ENCODE measurements at regions not wholly inside any gene's neighbourhood (a gene's known extent, or its start where the extent isn't known, plus 50 kb on each side); places are given as distances from the start of the nearest gene placed in this dataset.

DNA sequence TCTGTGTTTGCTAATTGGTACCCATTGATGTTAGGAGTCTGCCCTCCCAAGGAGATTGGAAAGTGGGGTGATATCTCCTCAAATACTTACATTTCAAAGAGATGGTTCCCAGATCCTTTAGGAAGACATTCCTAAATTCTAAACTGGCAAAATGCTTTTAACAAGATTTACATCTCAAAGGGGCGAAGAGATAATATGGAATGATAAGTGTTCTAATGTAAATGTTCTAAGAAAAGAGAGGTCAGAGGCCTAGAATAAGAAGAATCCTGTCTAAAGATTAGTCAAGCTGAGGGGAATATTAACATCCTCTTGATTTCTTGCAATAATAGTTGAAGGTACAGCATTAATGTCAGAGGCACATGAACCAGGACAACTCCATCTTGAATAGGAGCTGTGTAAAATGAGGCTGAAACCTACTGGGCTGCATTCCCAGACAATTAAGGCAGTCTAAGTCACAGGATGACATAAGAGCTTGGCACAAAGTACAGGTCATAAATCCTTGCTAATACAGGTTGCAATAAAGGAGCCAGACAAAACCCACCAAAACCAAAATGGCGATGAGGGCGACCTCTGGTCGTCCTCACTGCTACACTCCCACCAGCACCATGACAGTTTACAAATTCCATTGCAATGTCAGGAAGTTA lies 2248.1 kb downstream of the ARAP2 start:
- TF ChIP-seq POLR2A (IDR thresholded peaks at IDR 0.05; ENCODE audit: low read depth, low read length) (no peak), TAF1 (IDR thresholded peaks at IDR 0.05; ENCODE audit: borderline replicate concordance, low read depth, low read length) (no peak)
